Midbrain (tissue), 1 donor: ENCODE measurements at regions not wholly inside any gene's neighbourhood (a gene's known extent, or its start where the extent isn't known, plus 50 kb on each side); places are given as distances from the start of the nearest gene placed in this dataset.
"Not testable (repeated sequence)": the region's sequence is repeated elsewhere in the genome, so short reads cannot be mapped to it uniquely, and the experiment has no call there.

ENCODE experiments used
- DNase-seq: peaks from one replicate; lab custom pipeline; 2025; lab: John Stamatoyannopoulos, UW

- no peak for DNase-seq
These were observed 190.3 kb upstream of the TAB2 start for GRCh38 chr6:149127212-149127611.

GRCh38 chr6:149128489-149129145, 188.9 kb upstream of the TAB2 start:
- DNase-seq: no peak

- DNase-seq: no peak
These were observed 188.0 kb upstream of the TAB2 start for GRCh38 chr6:149129371-149130077.

- no peak for DNase-seq
These were observed 187.4 kb upstream of the TAB2 start for GRCh38 chr6:149130090-149130489.

GRCh38 chr6:149130508-149130907, 187.0 kb upstream of the TAB2 start:
- no peak for DNase-seq

- no peak for DNase-seq
These were observed 185.6 kb upstream of the TAB2 start for GRCh38 chr6:149131891-149132290.

- no peak for DNase-seq
These were observed 185.2 kb upstream of the TAB2 start for GRCh38 chr6:149132336-149132735.

- no peak for DNase-seq
These were observed 183.0 kb upstream of the TAB2 start for GRCh38 chr6:149134511-149134933.

GRCh38 chr6:149135809-149136208, 181.7 kb upstream of the TAB2 start:
- no peak for DNase-seq

- DNase-seq: no peak
These were observed 181.1 kb upstream of the TAB2 start for GRCh38 chr6:149136273-149136912.

- DNase-seq: no peak
These were observed 180.6 kb upstream of the TAB2 start for GRCh38 chr6:149136913-149137286.

GRCh38 chr6:149137594-149137993, 179.9 kb upstream of the TAB2 start:
- DNase-seq: no peak

GRCh38 chr6:149138089-149138488, 179.4 kb upstream of the TAB2 start:
- DNase-seq: no peak

- no peak for DNase-seq
These were observed 178.7 kb upstream of the TAB2 start for GRCh38 chr6:149138699-149139294.

- no peak for DNase-seq
These were observed 177.8 kb upstream of the TAB2 start for GRCh38 chr6:149139782-149140136.

GRCh38 chr6:149140137-149140909, 177.2 kb upstream of the TAB2 start:
- no peak for DNase-seq

GRCh38 chr6:149140910-149141290, 176.6 kb upstream of the TAB2 start:
- DNase-seq: no peak

GRCh38 chr6:149142924-149143429, 174.5 kb upstream of the TAB2 start:
- no peak for DNase-seq

- DNase-seq: not testable (repeated sequence)
These were observed 171.7 kb upstream of the TAB2 start for GRCh38 chr6:149145800-149146199.

- DNase-seq: no peak
These were observed 170.3 kb upstream of the TAB2 start for GRCh38 chr6:149147195-149147594.

- DNase-seq: no peak
These were observed 169.4 kb upstream of the TAB2 start for GRCh38 chr6:149147938-149148718.
